ENCODE measurements at regions not wholly inside any gene's neighbourhood (a gene's known extent, or its start where the extent isn't known, plus 50 kb on each side); places are given as distances from the start of the nearest gene placed in this dataset.

DNA sequence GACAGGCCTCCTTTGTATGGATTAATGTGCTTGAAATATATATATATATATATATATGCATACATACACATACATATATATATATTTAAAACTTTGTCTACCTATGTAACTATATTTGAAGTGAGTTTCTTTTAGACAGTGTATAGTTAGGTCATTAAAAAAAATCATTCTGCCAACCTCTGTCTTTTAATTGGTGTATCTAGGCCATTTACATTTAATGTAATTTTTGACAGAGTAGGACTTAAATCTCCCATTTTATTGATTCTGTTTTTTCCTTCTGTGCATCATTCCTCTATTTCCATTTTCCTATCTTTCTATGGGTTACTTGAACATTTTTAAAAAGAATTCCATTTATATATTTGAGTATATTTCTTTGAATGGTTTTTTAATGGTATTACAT, 125.2 kb downstream of the IRF8 start:
- no peak for DNase-seq (ENCODE audit: low spot score)
- no peaks in the 10 kb centered on the region for H3K36me3 ChIP-seq
- no peak for TF ChIP-seq CTCF (IDR thresholded peaks at IDR 0.05)
- no peaks in the 10 kb centered on the region for H3K4me1 ChIP-seq (ENCODE audit: control insufficient read depth in 1 of 2, low read depth in 2 of 2)
- H3K4me3 ChIP-seq: no peak overlapping the region
- no peak overlapping the region for H3K27ac ChIP-seq
- ATAC-seq (ENCODE audit: insufficient number of reproducible peaks, low FRiP score, low read depth): no peak
- H3K27me3 ChIP-seq (replicated peaks; ENCODE audit: insufficient read depth): no peaks in the 10 kb centered on the region
- peaks cover 14% of the 10 kb centered on the region for H3K9me3 ChIP-seq

- ATAC-seq (ENCODE audit: insufficient number of reproducible peaks, low FRiP score, low read depth) (no peak), DNase-seq (ENCODE audit: low spot score) (no peak)
- no peak for TF ChIP-seq CTCF (IDR thresholded peaks at IDR 0.05)
- H3K27ac ChIP-seq: no peak overlapping the region
- no peaks in the 10 kb centered on the region for H3K27me3 ChIP-seq (replicated peaks; ENCODE audit: insufficient read depth)
- no peaks in the 10 kb centered on the region for H3K4me1 ChIP-seq (ENCODE audit: control insufficient read depth in 1 of 2, low read depth in 2 of 2)
- no peak overlapping the region for H3K4me3 ChIP-seq
- peaks cover 14% of the 10 kb centered on the region for H3K9me3 ChIP-seq
- H3K36me3 ChIP-seq: no peaks in the 10 kb centered on the region
These were observed 126.7 kb downstream of the IRF8 start for GRCh38 chr16:86025706-86026105.

DNA sequence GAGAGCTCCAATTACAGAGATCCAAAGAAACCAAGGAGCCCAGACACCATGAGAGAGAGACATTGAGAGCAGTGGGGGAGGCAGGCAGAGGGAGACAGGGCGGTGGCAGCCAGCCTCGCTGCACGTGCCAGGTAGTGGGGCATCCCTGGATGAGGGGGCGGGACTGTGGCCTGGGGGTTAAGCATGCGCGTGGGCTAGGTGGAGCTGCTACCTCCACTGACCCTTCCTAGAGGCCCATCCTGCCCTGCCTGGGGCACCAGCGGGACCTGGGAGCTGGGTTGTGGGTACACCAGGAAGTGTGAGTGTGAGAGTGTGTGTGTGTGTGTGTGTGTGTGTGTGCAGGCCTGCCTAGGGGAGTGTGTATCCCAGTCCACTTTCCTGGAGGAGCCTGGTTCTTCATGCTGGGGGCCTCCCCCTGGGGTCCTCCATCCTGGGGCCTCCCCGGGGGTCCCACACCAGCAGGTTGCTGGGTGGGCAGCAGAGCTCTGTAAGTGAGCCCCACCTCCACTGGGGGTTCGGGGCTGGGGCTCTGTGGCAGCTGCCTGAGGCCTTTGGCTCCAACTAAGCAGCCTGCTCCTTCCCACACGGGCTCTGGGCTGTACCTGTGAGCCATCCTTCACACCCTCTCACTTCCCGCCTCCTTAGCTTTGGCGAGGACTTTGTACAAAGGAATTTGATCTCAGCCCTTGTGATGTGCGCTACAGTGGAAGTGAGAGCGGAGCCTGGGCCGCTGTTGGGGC, 127.4 kb downstream of the IRF8 start:
- no peak for TF ChIP-seq CTCF (IDR thresholded peaks at IDR 0.05)
- no peaks in the 10 kb centered on the region for H3K27me3 ChIP-seq (replicated peaks; ENCODE audit: insufficient read depth)
- H3K27ac ChIP-seq: no peak overlapping the region
- H3K4me1 ChIP-seq (ENCODE audit: control insufficient read depth in 1 of 2, low read depth in 2 of 2): no peaks in the 10 kb centered on the region
- H3K36me3 ChIP-seq: no peaks in the 10 kb centered on the region
- H3K9me3 ChIP-seq: peaks cover 14% of the 10 kb centered on the region
- no peak overlapping the region for H3K4me3 ChIP-seq
- DNase-seq (ENCODE audit: low spot score) (no peak), ATAC-seq (ENCODE audit: insufficient number of reproducible peaks, low FRiP score, low read depth) (no peak)

DNA sequence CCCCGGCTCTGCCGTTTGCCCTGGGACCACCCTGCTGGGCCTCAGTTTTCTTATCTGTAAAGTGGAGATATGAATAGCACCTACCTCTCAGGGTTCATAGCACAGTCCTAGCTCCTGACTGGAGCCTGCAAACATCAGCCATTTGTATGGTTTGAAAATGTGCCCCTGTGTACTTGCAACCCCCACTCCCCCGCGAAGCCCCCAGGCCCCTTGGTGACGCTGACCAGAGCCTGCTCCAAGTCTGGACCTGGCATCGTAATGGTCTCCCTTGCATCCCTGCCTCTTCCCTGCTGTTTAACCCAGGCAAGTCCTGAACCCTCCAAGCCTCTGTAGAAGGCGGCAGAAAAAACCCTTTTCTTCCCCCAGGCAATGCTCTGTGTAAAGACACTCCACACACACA, 128.0 kb downstream of the IRF8 start:
- ATAC-seq (ENCODE audit: insufficient number of reproducible peaks, low FRiP score, low read depth): no peak
- no peaks in the 10 kb centered on the region for H3K36me3 ChIP-seq
- H3K27ac ChIP-seq: no peak overlapping the region
- no peak for TF ChIP-seq CTCF (IDR thresholded peaks at IDR 0.05)
- H3K4me1 ChIP-seq (ENCODE audit: control insufficient read depth in 1 of 2, low read depth in 2 of 2): no peaks in the 10 kb centered on the region
- no peaks in the 10 kb centered on the region for H3K27me3 ChIP-seq (replicated peaks; ENCODE audit: insufficient read depth)
- H3K9me3 ChIP-seq: peaks cover 14% of the 10 kb centered on the region
- no peak overlapping the region for H3K4me3 ChIP-seq
- DNase-seq (ENCODE audit: low spot score): no peak

DNA sequence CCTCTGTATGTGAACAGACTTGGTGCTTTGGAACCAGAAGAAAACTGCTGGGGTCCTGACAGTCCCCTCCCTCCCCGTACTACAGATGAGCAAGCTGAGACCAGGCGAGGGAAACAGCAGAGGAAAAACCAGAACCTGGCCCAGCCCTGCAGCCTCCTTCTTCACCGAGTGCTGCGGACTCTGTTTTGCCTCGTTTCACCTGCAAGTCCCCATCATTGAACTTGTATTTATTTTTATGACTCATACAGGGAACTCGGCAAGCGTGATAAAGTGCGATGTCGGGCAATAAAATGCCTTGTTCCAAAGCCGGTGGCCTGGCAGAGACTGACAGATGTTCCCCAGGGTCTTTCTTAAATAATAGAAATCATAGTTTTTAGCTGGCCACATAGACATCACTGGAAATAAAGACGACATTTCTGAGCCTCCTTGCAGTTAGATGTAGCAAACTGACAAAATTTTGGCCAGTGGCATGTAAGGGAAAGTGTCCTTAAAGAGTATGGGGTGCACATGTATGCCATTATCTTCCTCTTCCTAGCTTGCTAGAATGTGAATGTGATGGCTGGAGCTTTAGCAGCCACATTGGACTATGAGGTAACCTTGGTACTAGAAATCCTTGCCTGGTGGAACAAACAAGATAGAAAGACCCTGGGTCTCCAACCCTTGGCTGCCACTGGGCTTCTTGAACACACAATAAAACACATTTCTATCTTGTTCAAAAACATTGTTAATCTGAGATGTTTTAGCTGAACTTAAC, 128.6 kb downstream of the IRF8 start:
- no peak for TF ChIP-seq CTCF (IDR thresholded peaks at IDR 0.05)
- H3K27me3 ChIP-seq (replicated peaks; ENCODE audit: insufficient read depth): no peaks in the 10 kb centered on the region

More for the DNA sequence above, 128.6 kb downstream of the IRF8 start:
- H3K4me1 ChIP-seq (ENCODE audit: control insufficient read depth in 1 of 2, low read depth in 2 of 2): no peaks in the 10 kb centered on the region
- no peak for ATAC-seq (ENCODE audit: insufficient number of reproducible peaks, low FRiP score, low read depth)
- H3K36me3 ChIP-seq: no peaks in the 10 kb centered on the region
- H3K27ac ChIP-seq: no peak overlapping the region
- no peak for DNase-seq (ENCODE audit: low spot score)
- no peak overlapping the region for H3K4me3 ChIP-seq
- peaks cover 14% of the 10 kb centered on the region for H3K9me3 ChIP-seq
